Muscle layer of duodenum (tissue), 2 donors: ENCODE measurements at regions not wholly inside any gene's neighbourhood (a gene's known extent, or its start where the extent isn't known, plus 50 kb on each side); places are given as distances from the start of the nearest gene placed in this dataset.
"Not testable (repeated sequence)": the region's sequence is repeated elsewhere in the genome, so short reads cannot be mapped to it uniquely, and the experiment has no call there.

ENCODE experiments used
- H3K27ac ChIP-seq: one replicate; pipeline ENCODE4 v1.7.0; 2013; ENCODE audit warnings: mild to moderate bottlenecking, low read length
- H3K27me3 ChIP-seq: one replicate; pipeline ENCODE4 v1.7.0; 2013; ENCODE audit warnings: low read depth, mild to moderate bottlenecking, control low read depth, low read length
- H3K36me3 ChIP-seq, 2 donors: one replicate each; pipeline ENCODE4 v1.7.0; 2013; ENCODE audit warnings: low read length in 2 of 2, control low read depth in 1 of 2, mild to moderate bottlenecking in 1 of 2; ENCODE audit not compliant: insufficient read depth in 2 of 2, control insufficient read depth in 1 of 2
- H3K4me1 ChIP-seq, 2 donors: one replicate each; pipeline ENCODE4 v1.7.0; 2013; ENCODE audit warnings: low read length in 2 of 2, mild to moderate bottlenecking in 2 of 2, control low read depth in 1 of 2, moderate library complexity in 1 of 2; ENCODE audit not compliant: insufficient read depth in 2 of 2, control insufficient read depth in 1 of 2
- H3K4me3 ChIP-seq, 2 donors: one replicate each; pipeline ENCODE4 v1.7.0; 2013; ENCODE audit warnings: low read length in 2 of 2, low read depth in 1 of 2, mild to moderate bottlenecking in 1 of 2
- H3K9me3 ChIP-seq, 2 donors: one replicate each; pipeline ENCODE4 v1.7.0; 2013; ENCODE audit warnings: low read length in 2 of 2, control low read depth in 1 of 2, mild to moderate bottlenecking in 1 of 2; ENCODE audit not compliant: control insufficient read depth in 1 of 2
- donor health status: healthy.

DNA sequence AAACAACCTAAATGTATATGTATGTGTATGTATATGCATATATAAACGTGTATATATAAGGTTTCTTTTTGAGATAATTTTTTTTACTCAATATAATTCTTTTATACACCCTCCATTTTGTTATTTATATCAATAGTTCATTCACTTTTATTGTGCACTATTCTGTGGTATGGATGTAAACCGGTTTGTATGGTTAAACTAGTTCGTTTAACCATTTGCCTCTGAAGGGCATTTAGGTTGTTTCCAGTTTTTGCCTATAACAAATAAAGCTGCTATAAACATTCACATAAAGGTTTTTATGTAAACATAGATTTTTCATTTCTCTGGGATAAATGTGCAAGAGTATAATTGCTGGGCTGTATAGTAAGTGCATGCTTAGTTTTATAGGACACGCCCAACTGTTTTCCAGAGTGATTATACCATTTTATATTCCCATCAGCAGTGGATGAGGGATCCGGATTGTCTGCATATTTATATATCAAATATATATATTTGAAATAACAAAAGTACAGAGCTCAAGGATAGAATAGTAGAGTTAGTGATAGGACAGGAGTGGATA is 380.3 kb downstream of the TSHZ3 start:
- H3K27me3 ChIP-seq, result no peaks in the 10 kb centered on the region
- no peak overlapping the region for H3K27ac ChIP-seq
- peaks cover 0 to 3% of the 10 kb centered on the region in 2 donors for H3K9me3 ChIP-seq
- no peaks in the 10 kb centered on the region for H3K4me1 ChIP-seq
- no peaks in the 10 kb centered on the region for H3K36me3 ChIP-seq
- no peak overlapping the region for H3K4me3 ChIP-seq

DNA sequence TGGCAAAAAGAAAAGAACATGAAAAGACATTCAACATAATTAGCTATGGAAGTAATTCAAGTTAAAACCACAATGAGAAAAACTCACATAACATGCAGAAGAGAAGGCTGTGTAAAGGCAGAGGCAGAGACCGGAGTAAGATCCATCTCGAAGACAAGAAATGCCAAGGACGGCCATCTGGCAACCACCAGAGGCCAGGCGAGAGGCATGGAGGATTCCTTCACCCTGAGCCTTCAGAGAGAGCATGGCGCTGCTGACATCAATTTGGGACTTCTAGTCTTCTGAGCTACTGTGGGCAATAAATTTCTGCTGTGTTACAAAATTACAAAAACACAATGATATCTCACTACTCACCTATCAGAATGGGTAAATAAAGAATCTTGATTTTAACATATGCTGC is 381.0 kb downstream of the TSHZ3 start:
- Histone ChIP-seq H3K27ac (no peak overlapping the region), H3K9me3 (peaks cover 0 to 3% of the 10 kb centered on the region in 2 donors), H3K27me3 (no peaks in the 10 kb centered on the region), H3K4me1 (no peaks in the 10 kb centered on the region), H3K4me3 (no peak overlapping the region), H3K36me3 (no peaks in the 10 kb centered on the region)

DNA sequence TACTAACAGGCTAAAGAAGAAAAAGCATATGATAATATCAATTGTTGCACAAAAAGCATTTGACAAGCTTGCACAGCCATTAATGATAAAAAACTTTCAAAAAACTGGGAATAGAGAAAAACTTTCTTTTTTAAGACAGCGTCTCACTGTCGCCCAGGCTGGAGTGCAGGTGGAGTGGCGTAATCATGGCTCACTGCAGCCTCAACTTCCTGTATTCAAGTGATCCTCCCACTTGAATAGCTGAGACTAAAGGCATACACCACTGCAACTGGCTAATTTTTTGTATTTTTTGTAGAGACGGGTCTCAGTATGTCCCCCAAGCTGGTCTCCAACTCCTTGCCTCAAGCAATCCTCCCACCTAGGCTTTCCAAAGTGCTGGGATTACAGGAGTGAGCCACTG is 382.8 kb downstream of the TSHZ3 start:
- peaks cover 0 to 3% of the 10 kb centered on the region in 2 donors for H3K9me3 ChIP-seq
- H3K4me3 ChIP-seq, result no peak overlapping the region
- H3K27ac ChIP-seq, result no peak overlapping the region
- no peaks in the 10 kb centered on the region for H3K27me3 ChIP-seq
- H3K4me1 ChIP-seq, result no peaks in the 10 kb centered on the region
- no peaks in the 10 kb centered on the region for H3K36me3 ChIP-seq

DNA sequence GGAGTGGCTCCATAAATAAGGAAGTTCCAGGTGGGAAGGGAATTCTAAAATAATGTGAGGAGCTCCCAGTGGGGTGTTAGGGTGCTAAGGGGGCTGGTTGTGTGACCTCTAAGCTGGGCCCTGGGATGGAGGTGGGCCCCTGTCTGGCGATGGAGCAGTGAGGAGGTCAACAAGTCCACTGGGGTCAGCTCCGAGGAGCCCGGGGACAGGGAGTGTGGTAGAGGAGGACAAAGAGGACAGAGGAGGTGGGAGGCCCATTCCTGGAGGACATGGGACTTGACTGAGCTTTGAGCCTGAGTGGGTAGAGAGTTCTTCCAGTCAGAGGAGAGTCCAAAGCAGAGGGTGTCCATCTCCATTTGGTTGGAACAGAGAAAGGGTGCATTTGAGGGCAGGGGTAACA is 390.2 kb downstream of the TSHZ3 start:
- H3K4me1 ChIP-seq, result no peaks in the 10 kb centered on the region

DNA sequence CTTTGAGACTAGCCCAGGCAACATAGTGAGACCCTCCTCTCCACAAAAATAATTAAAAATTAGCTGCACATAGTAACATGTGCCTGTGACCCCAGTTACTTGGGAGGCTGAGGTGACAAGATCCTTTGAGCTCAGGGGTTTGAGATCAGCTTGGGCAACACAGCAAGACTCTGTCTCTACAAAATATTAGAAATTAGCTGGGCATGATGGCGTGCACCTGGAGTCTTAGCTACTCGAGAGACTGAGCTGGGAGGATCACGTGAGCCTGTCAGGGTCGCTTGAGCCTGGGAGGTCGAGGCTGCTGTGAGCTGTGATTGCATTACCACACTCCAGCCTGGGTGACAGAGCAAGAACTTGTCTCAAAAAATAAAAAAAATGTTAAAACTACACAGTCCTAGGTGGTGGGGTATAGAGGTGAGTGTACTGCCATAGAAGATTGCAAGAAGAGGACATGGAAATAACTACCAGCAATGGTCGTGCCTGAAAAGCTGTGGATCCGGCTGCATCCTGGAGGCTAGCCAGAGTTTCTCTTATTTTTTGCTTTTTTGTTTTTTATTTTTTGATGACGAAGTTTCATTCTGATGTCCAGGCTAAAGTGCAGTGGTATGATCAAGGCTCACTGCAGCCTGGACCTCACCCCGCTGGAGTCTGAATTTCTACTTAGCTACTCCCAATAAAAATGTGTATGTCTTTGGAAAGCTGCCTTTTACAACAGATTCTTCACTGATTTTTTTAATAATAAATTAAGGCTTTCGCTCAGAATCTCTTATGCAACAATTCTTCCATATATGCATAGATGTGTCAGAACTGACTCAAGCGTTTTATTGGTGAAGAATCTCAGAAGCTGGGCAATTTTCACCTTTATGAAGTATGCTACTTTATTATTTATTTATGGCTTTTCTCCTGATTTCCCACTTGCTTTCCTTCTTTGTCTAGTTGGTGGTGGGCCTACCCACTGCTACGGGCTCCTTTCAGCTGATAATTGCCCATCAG is 393.8 kb downstream of the TSHZ3 start:
- no peaks in the 10 kb centered on the region for H3K36me3 ChIP-seq
- no peak overlapping the region for H3K27ac ChIP-seq
- no peaks in the 10 kb centered on the region for H3K4me1 ChIP-seq
- no peaks in the 10 kb centered on the region for H3K9me3 ChIP-seq
- H3K27me3 ChIP-seq, result no peaks in the 10 kb centered on the region
- no peak overlapping the region for H3K4me3 ChIP-seq

More for the DNA sequence above, 390.2 kb downstream of the TSHZ3 start:
- Histone ChIP-seq H3K36me3 (no peaks in the 10 kb centered on the region), H3K4me3 (no peak overlapping the region), H3K9me3 (peaks cover 0 to 1% of the 10 kb centered on the region in 2 donors), H3K27me3 (no peaks in the 10 kb centered on the region), H3K27ac (no peak overlapping the region)

DNA sequence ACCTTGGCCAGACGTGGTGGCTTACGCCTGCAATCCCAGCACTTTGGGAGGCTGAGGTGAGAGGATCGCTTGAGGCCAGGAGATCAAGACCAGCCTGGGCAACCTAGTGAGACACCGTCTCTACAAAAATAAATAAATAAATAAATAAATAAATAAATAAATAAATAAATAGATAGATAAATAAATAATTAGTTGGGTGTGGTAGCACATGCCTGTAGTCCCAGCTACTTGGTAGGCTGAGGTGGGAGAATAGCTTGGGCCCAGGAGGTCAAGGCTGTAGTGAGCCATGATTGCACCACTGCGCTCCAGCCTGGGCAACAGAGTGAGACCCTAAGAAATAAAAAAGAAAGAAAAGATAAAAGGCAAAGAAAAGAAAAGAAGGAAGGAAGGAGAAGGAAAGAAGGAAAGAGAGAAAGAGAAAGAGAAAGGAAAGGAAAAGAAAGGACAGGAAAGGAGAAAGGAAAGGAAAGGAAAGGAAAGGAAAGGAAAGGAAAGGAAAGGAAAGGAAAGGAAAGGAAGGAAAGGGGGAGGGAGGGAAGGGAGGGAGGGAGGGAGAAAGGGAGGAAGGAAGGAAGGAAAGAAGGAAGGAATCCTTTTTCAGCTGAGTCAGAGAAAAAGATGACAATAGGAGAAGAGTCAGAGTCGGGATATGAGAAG is 404.8 kb downstream of the TSHZ3 start:
- H3K4me3 ChIP-seq, H3K27ac ChIP-seq, H3K4me1 ChIP-seq, H3K27me3 ChIP-seq, H3K36me3 ChIP-seq, H3K9me3 ChIP-seq: not testable (repeated sequence)

DNA sequence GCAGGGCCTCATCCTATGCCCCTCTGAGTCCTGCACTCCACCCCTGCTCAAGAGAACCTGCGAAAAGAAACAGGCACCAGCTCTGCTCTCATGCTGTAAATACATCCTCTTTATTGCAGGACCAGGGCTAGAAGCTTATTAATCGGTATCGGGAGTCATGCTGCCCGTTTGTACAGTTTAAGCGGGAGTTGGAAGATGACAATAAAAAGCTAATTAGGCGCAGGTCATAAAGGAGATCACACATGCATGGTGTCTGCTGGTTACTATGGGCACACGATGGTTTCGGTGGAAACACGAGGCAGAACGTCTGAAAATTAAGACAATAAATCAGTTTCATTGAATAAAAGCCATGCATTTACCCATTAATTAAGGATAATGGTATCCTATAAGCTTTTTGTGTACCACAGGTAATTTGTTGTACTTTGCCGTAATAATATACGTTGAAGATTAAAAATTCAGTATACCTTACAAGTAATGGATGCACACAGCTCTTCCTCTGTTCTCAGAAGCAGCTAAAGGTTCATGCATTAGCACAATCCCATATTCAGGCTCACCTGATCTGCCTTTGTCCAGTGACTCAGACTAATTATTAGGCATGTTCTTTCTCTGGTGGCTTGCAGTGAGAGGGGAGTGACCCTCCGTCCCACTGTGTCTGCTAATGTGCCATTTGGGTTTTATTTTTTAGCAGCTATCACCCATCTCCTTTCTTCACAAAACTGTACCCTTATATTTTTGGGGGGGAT is 406.0 kb downstream of the TSHZ3 start:
- Histone ChIP-seq H3K36me3 (no peaks in the 10 kb centered on the region), H3K4me1 (no peaks in the 10 kb centered on the region), H3K27me3 (no peaks in the 10 kb centered on the region), H3K4me3 (no peak overlapping the region), H3K27ac (no peak overlapping the region), H3K9me3 (no peaks in the 10 kb centered on the region)

DNA sequence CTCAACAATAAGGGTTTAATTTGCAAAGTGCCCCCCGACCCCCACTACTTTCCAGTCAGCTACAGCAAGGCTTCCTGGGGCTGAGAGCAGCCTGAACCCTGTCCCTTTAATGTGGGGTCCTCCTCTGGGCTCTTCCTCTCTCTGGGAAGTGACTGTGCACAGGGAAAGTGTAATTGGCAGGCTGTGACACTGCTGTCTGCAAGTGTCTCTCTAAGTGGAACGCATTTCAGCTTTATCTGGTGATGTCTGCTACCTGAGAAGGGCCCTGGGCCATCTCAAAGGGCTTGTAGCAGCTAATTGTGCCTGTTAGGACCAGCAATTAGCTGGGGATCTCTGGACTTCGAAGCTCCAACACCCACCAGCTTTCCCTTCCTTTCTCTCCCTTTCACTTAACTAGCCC is 406.6 kb downstream of the TSHZ3 start:
- Histone ChIP-seq H3K27ac (no peak overlapping the region), H3K9me3 (no peaks in the 10 kb centered on the region), H3K36me3 (no peaks in the 10 kb centered on the region), H3K4me1 (no peaks in the 10 kb centered on the region), H3K27me3 (no peaks in the 10 kb centered on the region), H3K4me3 (no peak overlapping the region)

DNA sequence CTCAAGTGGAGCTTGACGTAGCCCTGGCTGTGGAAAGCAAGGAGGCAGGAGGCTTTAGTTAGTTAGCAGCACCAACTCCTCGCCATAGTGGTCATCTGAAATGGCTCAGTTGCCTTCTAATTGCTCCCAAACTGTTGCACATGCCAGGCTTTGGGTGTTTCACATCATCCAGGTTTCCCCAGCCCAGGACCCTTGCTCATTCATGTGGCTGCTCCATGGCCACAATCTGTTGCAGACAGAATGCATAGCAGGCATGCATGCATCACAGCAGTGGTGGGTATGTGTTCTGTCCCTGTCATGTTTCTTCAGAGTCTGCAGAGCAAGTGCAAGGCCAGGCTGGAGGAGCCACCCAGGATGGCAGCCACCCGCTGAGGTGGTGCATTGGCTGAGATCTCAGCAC is 407.6 kb downstream of the TSHZ3 start:
- no peaks in the 10 kb centered on the region for H3K9me3 ChIP-seq

DNA sequence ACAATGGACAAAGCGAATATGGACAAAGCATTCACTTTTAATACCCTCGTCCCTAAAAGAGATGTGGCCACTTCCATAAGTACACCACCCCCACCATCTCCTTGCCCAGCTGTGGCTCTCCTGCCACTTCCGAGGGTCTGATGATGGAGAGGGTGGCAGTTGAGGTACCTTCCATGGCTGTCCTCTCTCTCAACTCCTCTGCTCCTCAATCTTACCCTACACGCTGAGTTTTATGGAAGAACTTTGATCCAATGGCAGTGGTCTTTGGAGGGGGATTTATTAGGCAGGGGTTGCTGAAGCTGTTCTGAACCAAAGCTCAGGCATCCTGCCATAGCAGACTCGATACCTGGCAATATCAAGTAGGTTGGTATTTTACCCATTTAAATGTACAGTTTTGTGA is 413.0 kb downstream of the TSHZ3 start:
- Histone ChIP-seq H3K4me3 (no peak overlapping the region), H3K27me3 (no peaks in the 10 kb centered on the region), H3K27ac (no peak overlapping the region), H3K9me3 (no peaks in the 10 kb centered on the region), H3K4me1 (no peaks in the 10 kb centered on the region), H3K36me3 (no peaks in the 10 kb centered on the region)

More for the DNA sequence above, 407.6 kb downstream of the TSHZ3 start:
- H3K27me3 ChIP-seq, result no peaks in the 10 kb centered on the region
- no peaks in the 10 kb centered on the region for H3K4me1 ChIP-seq
- H3K27ac ChIP-seq, result no peak overlapping the region
- no peak overlapping the region for H3K4me3 ChIP-seq
- H3K36me3 ChIP-seq, result no peaks in the 10 kb centered on the region

DNA sequence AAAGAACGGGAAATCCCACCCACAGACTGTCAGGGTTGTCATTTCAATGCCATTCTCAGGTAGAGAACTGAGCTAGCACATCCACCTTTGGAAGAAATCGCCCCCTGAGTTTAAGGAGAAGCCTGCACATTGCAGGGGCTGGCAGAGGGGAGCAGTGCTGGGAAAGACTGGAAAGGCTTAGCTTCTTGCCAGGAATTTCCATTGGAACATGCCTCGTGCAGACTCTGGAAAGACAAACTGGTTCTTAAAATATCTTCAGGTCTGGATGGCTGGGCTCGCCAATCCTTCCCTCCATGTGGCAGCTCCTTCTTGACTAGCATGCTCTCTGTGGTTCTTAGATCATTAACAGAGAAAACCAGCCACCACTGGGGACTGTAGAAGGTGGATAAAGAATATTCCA is 414.1 kb downstream of the TSHZ3 start:
- no peaks in the 10 kb centered on the region for H3K36me3 ChIP-seq
- H3K27ac ChIP-seq, result no peak overlapping the region
- H3K27me3 ChIP-seq, result no peaks in the 10 kb centered on the region
- no peaks in the 10 kb centered on the region for H3K9me3 ChIP-seq
- H3K4me1 ChIP-seq, result no peaks in the 10 kb centered on the region
- H3K4me3 ChIP-seq, result no peak overlapping the region
